AG09319 (cell line): ENCODE measurements at regions not wholly inside any gene's neighbourhood (a gene's known extent, or its start where the extent isn't known, plus 50 kb on each side); places are given as distances from the start of the nearest gene placed in this dataset.

Experiments
- DNase-seq: peaks from one replicate; pipeline ENCODE4 v3.0.0-alpha.2; 2010; ENCODE audit warnings: low read depth; ENCODE audit errors: extremely low read depth
- CTCF ChIP-seq: IDR thresholded peaks from 2 replicates; pipeline ENCODE4 v1.5.1; 2011; ENCODE audit warnings: low read depth, mild to moderate bottlenecking, inconsistent platforms, low read length, moderate library complexity

- DNase-seq, result no peak
- TF ChIP-seq CTCF, result no peak
Observed at GRCh38 chr21:27646691-27647090, 679.8 kb upstream of the ADAMTS5 start.

- TF ChIP-seq CTCF, result no peak
- DNase-seq, result no peak
Observed at GRCh38 chr21:27646056-27646455, 679.2 kb upstream of the ADAMTS5 start.

- no peak for TF ChIP-seq CTCF
- DNase-seq, result no peak
Observed at GRCh38 chr21:27645285-27645684, 678.4 kb upstream of the ADAMTS5 start.

GRCh38 chr21:27643326-27643725 is 676.4 kb upstream of the ADAMTS5 start:
- TF ChIP-seq CTCF, result no peak
- no peak for DNase-seq

DNA sequence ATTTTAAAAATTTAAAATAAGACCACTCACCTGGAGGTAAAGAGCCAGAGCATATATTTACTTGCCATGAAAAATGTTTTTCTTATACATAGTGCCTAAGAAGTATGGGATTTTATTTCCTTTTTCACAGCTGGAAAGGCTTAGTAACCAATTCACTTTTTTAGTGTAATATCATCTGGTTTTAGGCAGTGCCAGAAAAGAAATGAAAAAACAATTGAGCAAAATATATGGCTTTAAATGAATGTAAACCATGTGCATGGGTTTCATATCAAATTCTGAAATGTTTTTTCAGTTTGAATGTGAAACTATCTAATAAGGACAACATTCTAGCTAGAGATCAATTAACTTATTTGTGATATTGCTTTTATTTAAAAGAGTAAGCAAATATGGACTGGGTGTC is 672.4 kb upstream of the ADAMTS5 start:
- TF ChIP-seq CTCF, result no peak
- DNase-seq, result no peak

- no peak for TF ChIP-seq CTCF
- DNase-seq, result no peak
Observed at GRCh38 chr21:27636656-27637055, 669.8 kb upstream of the ADAMTS5 start.

DNA sequence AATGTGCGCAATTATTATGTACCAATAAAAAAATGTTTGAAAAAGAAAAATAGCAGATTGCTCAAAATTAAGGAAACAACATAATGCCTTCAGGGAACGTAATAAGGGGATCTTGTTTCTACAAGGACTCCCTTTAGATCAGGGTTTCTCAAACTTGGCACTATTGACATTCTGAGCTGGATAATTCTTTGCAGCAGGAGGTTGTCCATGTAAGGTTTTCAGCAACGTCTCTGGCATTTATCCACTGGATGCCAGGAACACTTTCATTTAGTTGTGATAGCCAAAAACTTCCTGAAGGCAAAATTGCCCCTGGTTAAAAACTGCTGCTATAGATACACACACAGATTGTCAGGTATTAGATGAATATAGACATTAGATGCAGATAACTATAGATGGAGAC is 666.7 kb upstream of the ADAMTS5 start:
- no peak for DNase-seq
- no peak for TF ChIP-seq CTCF
